Daoy (cell line): ENCODE measurements at regions not wholly inside any gene's neighbourhood (a gene's known extent, or its start where the extent isn't known, plus 50 kb on each side); places are given as distances from the start of the nearest gene placed in this dataset.
"Not testable (repeated sequence)": the region's sequence is repeated elsewhere in the genome, so short reads cannot be mapped to it uniquely, and the experiment has no call there.

Source experiments
- DNase-seq: peaks from one replicate; pipeline ENCODE4 v3.0.0-alpha.2; 2015; ENCODE audit warnings: low read depth

GRCh38 chr11:88061111-88061510 lies 114.1 kb downstream of the RAB38 start:
- no peak for DNase-seq

- no peak for DNase-seq
Measured at GRCh38 chr11:88059326-88059725, 115.9 kb downstream of the RAB38 start.

- DNase-seq = no peak
Measured at GRCh38 chr11:88051396-88051795, 123.8 kb downstream of the RAB38 start.

GRCh38 chr11:88050247-88050646 lies 125.0 kb downstream of the RAB38 start:
- DNase-seq = no peak

DNA sequence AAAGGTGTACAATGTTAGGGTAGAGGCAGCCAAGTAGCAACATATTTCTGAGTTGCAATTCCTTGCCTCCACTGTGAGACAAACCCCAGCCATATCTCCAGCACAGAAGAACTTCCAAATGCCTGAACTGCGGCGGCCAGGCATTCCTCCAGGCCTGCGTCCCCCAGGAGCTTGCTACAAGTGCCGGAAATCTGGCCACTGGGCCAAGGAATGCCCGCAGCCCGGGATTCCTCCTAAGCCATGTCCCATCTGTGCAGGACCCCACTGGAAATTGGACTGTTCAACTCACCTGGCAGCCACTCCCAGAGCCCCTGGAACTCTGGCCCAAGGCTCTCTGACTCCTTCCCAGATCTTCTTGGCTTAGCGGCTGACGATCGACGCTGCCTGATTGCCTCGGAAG lies 130.0 kb downstream of the RAB38 start:
- not testable (repeated sequence) for DNase-seq

DNA sequence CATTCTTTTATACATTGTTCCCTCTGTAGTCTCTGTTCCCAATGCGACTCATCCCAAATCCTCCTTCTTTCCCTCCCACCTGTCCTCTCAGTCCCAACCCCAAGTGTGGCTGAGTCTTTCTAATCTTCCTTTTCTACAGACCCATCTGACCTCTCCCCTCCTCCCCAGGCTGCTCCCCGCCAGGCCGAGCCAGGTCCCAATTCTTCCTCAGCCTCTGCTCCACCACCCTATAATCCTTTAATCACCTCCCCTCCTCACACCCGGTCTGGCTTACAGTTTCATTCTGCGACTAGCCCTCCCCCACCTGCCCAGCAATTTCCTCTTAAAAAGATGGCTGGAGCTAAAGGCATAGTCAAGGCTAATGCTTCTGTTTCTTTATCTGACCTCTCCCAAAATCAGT lies 130.6 kb downstream of the RAB38 start:
- DNase-seq = not testable (repeated sequence)

DNA sequence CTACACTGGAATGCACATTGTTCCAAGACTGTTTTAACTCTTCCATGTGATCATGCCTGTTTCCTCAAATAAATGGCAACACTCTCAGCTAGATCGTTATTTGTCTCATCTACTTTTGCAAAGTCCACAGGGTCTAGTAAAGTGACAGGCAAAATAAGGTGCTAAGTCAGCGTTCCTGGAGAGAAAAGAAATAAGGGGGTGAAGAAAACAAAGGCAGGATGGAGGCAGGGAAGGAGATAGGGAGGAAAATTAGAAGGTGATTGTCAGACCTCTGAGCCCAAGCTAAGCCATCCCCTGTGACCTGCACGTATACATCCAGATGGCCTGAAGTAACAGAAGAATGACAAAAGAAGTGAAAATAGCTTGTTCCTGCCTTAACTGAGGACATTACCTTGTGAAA lies 132.1 kb downstream of the RAB38 start:
- DNase-seq = no peak

- DNase-seq = no peak
Measured at GRCh38 chr11:88042647-88043046, 132.6 kb downstream of the RAB38 start.

DNA sequence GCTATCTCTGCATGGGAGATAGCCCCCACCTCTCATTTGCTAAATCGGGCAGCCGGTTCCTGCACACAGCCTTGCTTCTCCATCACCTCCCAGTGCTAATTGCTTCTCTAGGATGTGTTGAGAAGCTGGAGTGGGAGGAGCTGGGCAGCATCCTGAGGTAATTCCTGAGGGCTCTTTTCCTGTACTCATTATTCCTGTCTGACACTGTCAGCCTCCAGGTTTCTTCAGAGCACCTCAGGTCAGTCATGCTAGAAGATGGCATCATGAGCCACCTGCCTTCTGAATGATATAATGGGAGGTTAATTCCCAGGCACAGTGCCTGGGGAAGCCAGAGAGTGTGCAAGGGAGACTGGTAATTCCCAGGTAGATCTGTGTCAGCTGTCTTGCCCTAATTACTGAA lies 133.0 kb downstream of the RAB38 start:
- no peak for DNase-seq

GRCh38 chr11:88041679-88042078 lies 133.6 kb downstream of the RAB38 start:
- no peak for DNase-seq

DNA sequence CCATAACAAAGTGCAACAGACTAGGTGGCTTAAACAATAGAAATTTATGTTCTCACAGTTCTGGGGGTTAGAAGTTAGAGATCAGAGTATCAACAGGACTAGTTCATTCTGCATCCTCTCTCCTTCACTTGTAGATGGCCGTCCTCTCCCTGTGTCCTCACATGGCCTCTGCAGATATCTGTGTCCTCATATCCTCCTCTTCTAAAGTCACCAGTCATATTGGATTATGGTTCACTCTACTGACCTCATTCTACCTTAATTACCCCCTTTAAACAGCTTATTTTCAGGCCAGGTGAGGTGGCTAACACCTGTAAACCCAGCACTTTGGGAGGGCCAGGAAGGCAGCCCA lies 135.1 kb downstream of the RAB38 start:
- no peak for DNase-seq

GRCh38 chr11:88039476-88040147 lies 135.6 kb downstream of the RAB38 start:
- no peak for DNase-seq

GRCh38 chr11:88038063-88038462 lies 137.2 kb downstream of the RAB38 start:
- DNase-seq = no peak

DNA sequence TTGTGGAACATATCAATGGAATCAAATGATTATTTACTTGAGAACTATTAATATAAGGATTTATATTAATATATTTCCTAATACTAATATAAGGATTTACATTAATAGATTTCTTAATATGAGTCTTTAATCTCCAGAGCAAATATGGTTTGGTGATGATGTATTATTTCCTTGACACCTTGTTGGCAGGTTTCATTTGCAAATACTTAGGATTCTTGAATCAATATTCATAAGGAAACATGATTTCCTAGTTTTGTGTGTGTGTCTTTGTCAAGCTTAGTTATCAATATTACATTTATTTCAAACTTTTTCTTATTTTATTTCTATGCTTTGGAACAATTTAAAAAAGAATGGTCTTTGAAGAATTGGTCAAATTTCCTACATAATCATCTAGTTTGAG lies 138.5 kb downstream of the RAB38 start:
- DNase-seq = no peak

- DNase-seq = no peak
Measured at GRCh38 chr11:88035271-88035670, 140.0 kb downstream of the RAB38 start.

DNA sequence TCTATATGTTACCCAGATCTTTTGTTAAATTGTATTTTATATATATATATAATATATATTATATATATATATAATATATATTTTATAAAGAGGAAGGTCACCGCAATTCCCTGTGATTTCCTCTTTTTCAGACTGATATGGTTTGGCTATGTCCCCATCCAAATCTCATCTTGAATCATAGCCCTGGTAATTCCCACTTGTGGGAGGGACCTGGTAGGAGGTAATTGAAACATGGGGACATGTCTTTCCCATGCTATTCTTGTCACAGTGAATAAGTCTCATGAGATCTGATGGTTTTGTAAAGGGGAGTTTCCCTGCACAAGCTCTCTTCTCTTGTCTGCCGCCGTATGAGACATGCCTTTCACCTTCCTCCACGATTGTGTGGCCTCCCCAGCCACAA lies 157.6 kb downstream of the RAB38 start:
- no peak for DNase-seq

GRCh38 chr11:88016392-88017170 lies 158.7 kb downstream of the RAB38 start:
- DNase-seq = peak; percentile 52

DNA sequence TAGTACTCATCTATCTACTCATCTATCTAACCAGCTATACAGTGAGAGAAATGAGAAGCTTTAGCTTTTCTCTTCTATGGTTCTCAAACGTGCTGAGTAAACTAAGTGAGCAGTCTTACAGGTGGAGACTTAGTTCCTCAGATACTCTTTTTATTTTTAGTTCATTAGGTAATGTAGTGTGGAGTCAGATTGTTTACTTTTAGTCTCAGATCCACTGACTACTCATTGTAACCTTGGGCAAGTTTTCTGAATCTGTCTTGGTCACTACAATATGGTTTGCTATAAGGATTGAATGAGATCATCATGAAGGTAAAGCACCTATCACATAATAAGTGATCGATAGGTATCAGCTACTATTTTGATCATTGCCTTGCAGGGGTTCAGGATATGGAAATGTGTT lies 160.1 kb downstream of the RAB38 start:
- no peak for DNase-seq

GRCh38 chr11:88013508-88014065 lies 161.7 kb downstream of the RAB38 start:
- no peak for DNase-seq

- DNase-seq = no peak
Measured at GRCh38 chr11:88012456-88012855, 162.8 kb downstream of the RAB38 start.

GRCh38 chr11:87976009-87976408 lies 199.2 kb downstream of the RAB38 start:
- no peak for DNase-seq

- DNase-seq = no peak
Measured at GRCh38 chr11:87974797-87975196, 200.4 kb downstream of the RAB38 start.

- no peak for DNase-seq
Measured at GRCh38 chr11:87972133-87972532, 203.1 kb downstream of the RAB38 start.
